ENCODE measurements at regions not wholly inside any gene's neighbourhood (a gene's known extent, or its start where the extent isn't known, plus 50 kb on each side); places are given as distances from the start of the nearest gene placed in this dataset.

GRCh38 chr4:37139987-37140386, 104.6 kb upstream of the NWD2 start:
- Histone ChIP-seq H3K9me1 (ENCODE audit: control insufficient read depth, insufficient read depth, low read length) (no peaks in the 10 kb centered on the region), H4K20me1 (replicated peaks; ENCODE audit: control insufficient read depth, insufficient read depth, low read length) (no peaks in the 10 kb centered on the region), H3K4me2 (ENCODE audit: insufficient read depth, low read length) (no peak overlapping the region), H3K4me3 (no peak overlapping the region), H2AFZ (ENCODE audit: low read depth, low read length) (no peak overlapping the region), H3K27ac (ENCODE audit: extremely low read depth, low read depth, low read length) (no peak overlapping the region), H3K79me2 (ENCODE audit: control insufficient read depth, insufficient read depth, low read length) (no peaks in the 10 kb centered on the region), H3K9me3 (replicated peaks; ENCODE audit: control insufficient read depth, insufficient read depth, low read depth, low read length) (no peaks in the 10 kb centered on the region), H3K4me1 (replicated peaks in 1 of 2; ENCODE audit: control insufficient read depth in 2 of 2, insufficient read depth in 2 of 2, low read length in 2 of 2) (no peaks in the 10 kb centered on the region), H3K27me3 (ENCODE audit: control insufficient read depth in 2 of 2, insufficient read depth in 2 of 2, low read length in 2 of 2) (no peaks in the 10 kb centered on the region), H3K36me3 (ENCODE audit: control insufficient read depth, insufficient read depth, low read length) (no peaks in the 10 kb centered on the region), H3K9ac (ENCODE audit: insufficient read depth in 1 of 2, low read depth in 2 of 2, low read length in 2 of 2) (no peak overlapping the region)
- no TSS peak for BruUV-seq (replicated peaks)
- intact Hi-C loops (cut with micrococcal nuclease): no loop called here
- ATAC-seq: no peak
- TF ChIP-seq RBM39 (optimal IDR thresholded peaks at IDR 0.05; ENCODE audit: low read depth, low read length): no peak
- peak; percentile 15; the same call in 1 of the 2 replicates for TF ChIP-seq ARID1B (IDR thresholded peaks at IDR 0.05)
- TF ChIP-seq TEAD4 (IDR thresholded peaks at IDR 0.05; ENCODE audit: low read length): peak; percentile 70
- no peak for TF ChIP-seq TEAD4 (CRISPR knock-in tag; IDR thresholded peaks at IDR 0.05; ENCODE audit: borderline replicate concordance)
- ChIA-PET CTCF (ENCODE audit: low intra/inter-chr PET ratio) (no interaction called here), POLR2A (no interaction called here)
- no peak for FAIRE-seq
- DNase-seq (ENCODE audit: extremely low read depth in 1 of 4, low spot score in 3 of 4): peak in 1 of 4 experiments; percentile 1
- in situ Hi-C loops (cut with MboI): no loop called here
- WGBS (ENCODE audit: insufficient coverage, low coverage, missing lambda C conversion rate): 0% methylated on average over 1 of the region's 1 CpG

GRCh38 chr4:37146260-37146659, 98.3 kb upstream of the NWD2 start:
- TF ChIP-seq ZNF655 (CRISPR knock-in tag; IDR thresholded peaks at IDR 0.05) (no peak), ATF3 (IDR thresholded peaks at IDR 0.05) (no peak), ATF3 (CRISPR knock-in tag; conservative IDR thresholded peaks at IDR 0.05) (no peak), E2F4 (CRISPR knock-in tag; IDR thresholded peaks at IDR 0.05; ENCODE audit: low read depth) (no peak)
- FAIRE-seq (no peak), ATAC-seq (no peak), DNase-seq (ENCODE audit: extremely low read depth in 1 of 4, low spot score in 3 of 4) (no peak)
- BruUV-seq (replicated peaks): no TSS peak
- WGBS (ENCODE audit: insufficient coverage, low coverage, missing lambda C conversion rate): 0% methylated on average over 1 of the region's 2 CpGs
- in situ Hi-C loops (cut with MboI) (no loop called here), intact Hi-C loops (cut with micrococcal nuclease) (no loop called here)
- ChIA-PET POLR2A (no interaction called here), CTCF (ENCODE audit: low intra/inter-chr PET ratio) (no interaction called here)
- H3K4me1 ChIP-seq (replicated peaks in 1 of 2; ENCODE audit: control insufficient read depth in 2 of 2, insufficient read depth in 2 of 2, low read length in 2 of 2): no peaks in the 10 kb centered on the region
- no peaks in the 10 kb centered on the region for H3K36me3 ChIP-seq (ENCODE audit: control insufficient read depth, insufficient read depth, low read length)
- no peak overlapping the region for H3K9ac ChIP-seq (ENCODE audit: insufficient read depth in 1 of 2, low read depth in 2 of 2, low read length in 2 of 2)
- H3K9me3 ChIP-seq (replicated peaks; ENCODE audit: control insufficient read depth, insufficient read depth, low read depth, low read length): no peaks in the 10 kb centered on the region
- no peak overlapping the region for H3K4me3 ChIP-seq
- no peak overlapping the region for H3K4me2 ChIP-seq (ENCODE audit: insufficient read depth, low read length)
- no peaks in the 10 kb centered on the region for H3K79me2 ChIP-seq (ENCODE audit: control insufficient read depth, insufficient read depth, low read length)
- no peaks in the 10 kb centered on the region for H3K9me1 ChIP-seq (ENCODE audit: control insufficient read depth, insufficient read depth, low read length)
- H4K20me1 ChIP-seq (replicated peaks; ENCODE audit: control insufficient read depth, insufficient read depth, low read length): no peaks in the 10 kb centered on the region
- no peak overlapping the region for H2AFZ ChIP-seq (ENCODE audit: low read depth, low read length)
- no peak overlapping the region for H3K27ac ChIP-seq (ENCODE audit: extremely low read depth, low read depth, low read length)
- H3K27me3 ChIP-seq (ENCODE audit: control insufficient read depth in 2 of 2, insufficient read depth in 2 of 2, low read length in 2 of 2): no peaks in the 10 kb centered on the region
